Suprapubic skin (tissue), 4 donors: ENCODE measurements at regions not wholly inside any gene's neighbourhood (a gene's known extent, or its start where the extent isn't known, plus 50 kb on each side); places are given as distances from the start of the nearest gene placed in this dataset.

Experiments used
- DNase-seq, 2 donors: peaks; one replicate each; pipeline ENCODE4 v3.0.0-alpha.2; 2019; ENCODE audit warnings: low spot score in 2 of 2
- H3K27ac ChIP-seq: fragments of 200-600 bp; sonication (generic); one replicate; pipeline ENCODE4 v1.5.1; 2019
- H3K27me3 ChIP-seq: fragments of 200-600 bp; sonication (generic); one replicate; pipeline ENCODE4 v1.5.1; 2019
- H3K36me3 ChIP-seq: fragments of 200-600 bp; sonication (generic); one replicate; pipeline ENCODE4 v1.5.1; 2019
- H3K4me1 ChIP-seq: fragments of 200-600 bp; sonication (generic); one replicate; pipeline ENCODE4 v1.5.1; 2019
- H3K4me3 ChIP-seq: fragments of 200-600 bp; sonication (generic); one replicate; pipeline ENCODE4 v1.5.1; 2019; ENCODE audit warnings: mild to moderate bottlenecking
- H3K9me3 ChIP-seq: fragments of 200-600 bp; sonication (generic); one replicate; pipeline ENCODE4 v1.5.1; 2019
- CTCF ChIP-seq, 2 donors: fragments of 200-600 bp in 1 of 2; fragments of 450-650 bp in 1 of 2; sonication (generic) in 1 of 2; IDR thresholded peaks; one replicate each; pipeline ENCODE4 v1.5.1; 2016 to 2019; ENCODE audit warnings: antibody characterized with exemption in 2 of 2, mild to moderate bottlenecking in 1 of 2, moderate library complexity in 1 of 2
- EP300 ChIP-seq: sonication (generic); formaldehyde crosslinking; IDR thresholded peaks from one replicate; pipeline ENCODE4 v1.6.1; 2017; ENCODE audit warnings: antibody characterized with exemption
- POLR2A ChIP-seq, 2 donors: fragments of 450-650 bp; IDR thresholded peaks; one replicate each; pipeline ENCODE4 v1.6.1; 2017; ENCODE audit warnings: antibody characterized with exemption in 2 of 2, mild to moderate bottlenecking in 2 of 2, moderate library complexity in 2 of 2
- POLR2AphosphoS5 ChIP-seq, 3 donors: sonication (generic); formaldehyde crosslinking; IDR thresholded peaks; one replicate each; pipeline ENCODE4 v1.6.1; 2017; ENCODE audit warnings: antibody characterized with exemption in 3 of 3
- WGBS: methylation state at CpG from one replicate; pipeline ENCODE4 v1.1.5; 2018; 5-methylcytosine and 5-hydroxymethylcytosine counted together

GRCh38 chr6:90429713-90430112, 133.1 kb upstream of the BACH2 start:
- no peak for DNase-seq
- no peak for TF ChIP-seq POLR2A (IDR thresholded peaks at IDR 0.05)
- no peak for TF ChIP-seq POLR2AphosphoS5 (IDR thresholded peaks at IDR 0.05)
- no peak for TF ChIP-seq CTCF (IDR thresholded peaks at IDR 0.05)
- no peak for TF ChIP-seq EP300
- Histone ChIP-seq H3K4me3 (no peak overlapping the region), H3K27ac (no peak overlapping the region), H3K4me1 (no peaks in the 10 kb centered on the region), H3K9me3 (no peaks in the 10 kb centered on the region), H3K36me3 (no peaks in the 10 kb centered on the region), H3K27me3 (no peaks in the 10 kb centered on the region)

GRCh38 chr6:90428514-90428913, 131.9 kb upstream of the BACH2 start:
- Histone ChIP-seq H3K4me1 (no peaks in the 10 kb centered on the region), H3K36me3 (no peaks in the 10 kb centered on the region), H3K27me3 (no peaks in the 10 kb centered on the region), H3K4me3 (no peak overlapping the region), H3K9me3 (no peaks in the 10 kb centered on the region), H3K27ac (no peak overlapping the region)
- TF ChIP-seq POLR2AphosphoS5 (IDR thresholded peaks at IDR 0.05): no peak
- no peak for TF ChIP-seq EP300
- TF ChIP-seq POLR2A (IDR thresholded peaks at IDR 0.05): no peak
- TF ChIP-seq CTCF (IDR thresholded peaks at IDR 0.05): no peak
- DNase-seq: no peak
- WGBS: 41% methylated on average over 1 of the region's 1 CpG

GRCh38 chr6:90425161-90425641, 128.6 kb upstream of the BACH2 start:
- no peak overlapping the region for H3K27ac ChIP-seq
- H3K9me3 ChIP-seq: no peaks in the 10 kb centered on the region
- TF ChIP-seq POLR2A (IDR thresholded peaks at IDR 0.05) (no peak), EP300 (no peak), POLR2AphosphoS5 (IDR thresholded peaks at IDR 0.05) (no peak), CTCF (IDR thresholded peaks at IDR 0.05) (no peak)
- no peaks in the 10 kb centered on the region for H3K36me3 ChIP-seq
- H3K4me3 ChIP-seq: no peak overlapping the region
- no peaks in the 10 kb centered on the region for H3K4me1 ChIP-seq
- 81% methylated on average over 5 of the region's 5 CpGs for WGBS
- DNase-seq: no peak
- H3K27me3 ChIP-seq: no peaks in the 10 kb centered on the region

GRCh38 chr6:90424580-90424979, 127.9 kb upstream of the BACH2 start:
- no peak overlapping the region for H3K4me3 ChIP-seq
- no peaks in the 10 kb centered on the region for H3K36me3 ChIP-seq
- no peaks in the 10 kb centered on the region for H3K9me3 ChIP-seq
- TF ChIP-seq EP300 (no peak), POLR2A (IDR thresholded peaks at IDR 0.05) (no peak), POLR2AphosphoS5 (IDR thresholded peaks at IDR 0.05) (no peak), CTCF (IDR thresholded peaks at IDR 0.05) (no peak)
- no peak overlapping the region for H3K27ac ChIP-seq
- no peaks in the 10 kb centered on the region for H3K4me1 ChIP-seq
- H3K27me3 ChIP-seq: no peaks in the 10 kb centered on the region
- no peak for DNase-seq

GRCh38 chr6:90421666-90422065, 125.0 kb upstream of the BACH2 start:
- WGBS: 67% methylated on average over 1 of the region's 1 CpG
- Histone ChIP-seq H3K27me3 (no peaks in the 10 kb centered on the region), H3K27ac (no peak overlapping the region), H3K4me3 (no peak overlapping the region), H3K9me3 (no peaks in the 10 kb centered on the region), H3K4me1 (no peaks in the 10 kb centered on the region), H3K36me3 (no peaks in the 10 kb centered on the region)
- no peak for DNase-seq
- TF ChIP-seq EP300 (no peak), CTCF (IDR thresholded peaks at IDR 0.05) (no peak), POLR2A (IDR thresholded peaks at IDR 0.05) (no peak), POLR2AphosphoS5 (IDR thresholded peaks at IDR 0.05) (no peak)
